ENCODE measurements at regions not wholly inside any gene's neighbourhood (a gene's known extent, or its start where the extent isn't known, plus 50 kb on each side); places are given as distances from the start of the nearest gene placed in this dataset.

GRCh38 chr4:24244663-24245490, 339.5 kb downstream of the DHX15 start:
- no peak for DNase-seq (ENCODE audit: low read depth)

DNA sequence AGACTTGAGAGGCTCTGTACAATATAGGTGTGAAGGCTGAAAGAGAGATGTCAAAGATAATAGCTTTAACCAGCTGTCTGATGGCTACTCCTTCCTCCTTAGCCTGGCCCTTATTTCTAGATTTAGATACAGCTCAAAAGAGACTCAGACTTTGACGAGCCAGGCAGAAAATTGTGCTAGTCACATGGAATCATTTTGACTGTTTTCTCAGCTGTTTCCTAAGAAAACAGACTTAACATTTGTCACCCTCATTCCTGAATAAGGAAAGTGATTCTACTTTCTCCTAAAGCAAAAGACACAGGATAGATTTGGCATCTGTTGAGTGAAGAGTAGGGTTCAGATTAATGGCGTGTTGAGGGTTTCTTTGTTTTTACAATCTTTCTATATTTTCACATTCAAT, 340.7 kb downstream of the DHX15 start:
- no peak for DNase-seq (ENCODE audit: low read depth)

DNA sequence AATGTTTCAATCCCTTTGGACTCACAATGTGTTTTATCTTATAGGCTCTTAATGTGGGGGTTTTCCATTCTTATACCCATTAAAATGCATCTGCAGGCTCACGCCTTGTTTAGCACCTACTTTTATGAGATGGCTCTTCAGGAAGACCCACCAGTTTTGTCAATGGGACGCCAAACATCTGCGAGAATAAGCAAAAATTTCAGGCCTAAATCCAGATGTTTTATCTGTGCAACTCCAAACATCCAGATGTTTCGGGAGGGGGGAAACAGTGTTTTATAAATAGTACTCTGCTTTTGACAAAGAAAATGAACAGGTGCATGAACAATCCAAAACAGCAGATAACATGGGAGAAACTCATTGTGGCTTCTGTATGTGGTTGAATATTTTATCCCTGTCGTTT, 342.8 kb downstream of the DHX15 start:
- DNase-seq (ENCODE audit: low read depth): no peak

DNA sequence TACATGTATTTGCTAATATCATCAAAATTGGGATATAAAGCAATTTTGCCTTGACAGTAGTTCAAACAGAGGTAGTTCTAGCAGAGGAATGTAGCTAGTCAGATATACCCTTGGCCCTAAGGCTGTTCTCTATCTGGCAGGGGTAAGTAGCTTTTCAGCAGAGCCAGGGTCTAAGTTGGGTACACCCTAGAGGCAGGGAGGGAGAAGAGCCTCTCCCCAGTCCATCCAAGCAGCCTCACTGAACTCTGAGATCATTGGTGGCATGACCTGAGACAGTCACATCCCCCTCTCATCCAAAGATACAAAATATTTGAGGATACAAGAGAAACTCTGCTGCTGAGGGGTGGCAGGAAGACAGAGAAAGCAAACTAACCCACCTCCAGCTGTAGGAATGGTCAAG, 343.7 kb downstream of the DHX15 start:
- DNase-seq (ENCODE audit: low read depth): no peak

DNA sequence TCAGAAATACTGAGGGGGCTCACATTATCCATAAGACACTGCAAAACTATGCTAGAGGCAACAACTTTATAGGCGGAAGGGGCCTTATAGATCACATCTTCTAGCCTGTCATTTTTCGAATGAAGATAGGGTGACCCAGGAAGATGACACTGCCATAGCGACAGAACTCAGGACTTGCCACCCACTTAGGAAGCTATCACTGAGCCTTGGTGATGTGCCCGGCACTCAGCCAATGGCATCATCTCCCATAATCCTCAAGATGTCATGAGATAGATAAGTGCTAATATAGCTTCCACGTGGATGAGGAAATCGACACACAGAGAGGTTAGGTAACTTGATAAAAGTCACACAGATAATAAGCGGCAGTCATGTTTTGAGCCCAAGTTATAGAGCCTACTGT, 346.6 kb downstream of the DHX15 start:
- no peak for DNase-seq (ENCODE audit: low read depth)

- DNase-seq (ENCODE audit: low read depth): no peak
These were observed 346.7 kb upstream of the PPARGC1A start for GRCh38 chr4:24236532-24236931.

DNA sequence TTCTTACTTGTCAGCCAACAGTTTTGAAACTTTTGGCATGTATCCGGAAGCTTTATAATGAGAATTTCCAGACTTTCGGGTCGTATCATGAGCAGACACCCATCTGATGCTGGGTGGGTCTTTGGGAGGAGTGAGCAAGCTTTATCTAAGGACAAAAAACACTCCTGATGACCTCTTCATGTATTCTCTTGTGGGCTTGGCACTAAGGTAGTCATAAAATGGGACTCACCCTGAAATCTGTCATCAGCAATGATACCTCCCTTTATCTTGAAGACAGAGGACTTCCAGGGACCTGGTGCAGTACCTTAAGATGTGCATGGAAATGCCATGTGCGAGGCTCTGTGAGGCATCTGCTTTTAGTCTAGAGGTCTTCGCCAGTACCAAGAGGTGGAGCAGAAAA, 346.3 kb upstream of the PPARGC1A start:
- DNase-seq (ENCODE audit: low read depth): no peak

GRCh38 chr4:24235618-24236017, 345.8 kb upstream of the PPARGC1A start:
- DNase-seq (ENCODE audit: low read depth): no peak

DNA sequence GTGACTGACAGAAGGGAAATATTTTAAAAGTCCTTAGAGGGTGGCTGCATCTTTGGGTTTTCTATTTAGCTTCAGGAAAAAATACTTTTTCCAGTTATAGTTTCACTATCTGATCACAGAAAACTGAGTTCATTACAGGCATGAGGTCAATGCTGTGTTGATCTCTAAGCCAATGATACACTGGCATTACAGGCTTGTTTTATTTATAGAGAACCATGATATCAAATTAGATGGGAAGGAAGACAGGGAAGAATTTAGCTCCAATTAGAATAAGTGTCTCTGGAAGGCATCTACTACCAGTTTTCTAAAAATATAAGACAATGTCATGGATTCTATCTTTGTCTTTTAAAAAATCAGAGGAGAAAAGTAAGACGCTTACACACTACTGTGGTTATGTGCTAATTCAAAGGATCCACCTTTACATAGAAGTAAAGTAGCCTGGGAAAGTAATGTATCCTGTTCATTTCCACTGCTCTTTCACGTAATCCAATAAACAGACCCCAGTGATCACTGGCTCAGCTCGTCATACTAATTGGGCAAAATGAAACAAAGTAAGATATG, 344.5 kb upstream of the PPARGC1A start:
- DNase-seq (ENCODE audit: low read depth): no peak

- no peak for DNase-seq (ENCODE audit: low read depth)
These were observed 341.1 kb upstream of the PPARGC1A start for GRCh38 chr4:24230955-24231354.

DNA sequence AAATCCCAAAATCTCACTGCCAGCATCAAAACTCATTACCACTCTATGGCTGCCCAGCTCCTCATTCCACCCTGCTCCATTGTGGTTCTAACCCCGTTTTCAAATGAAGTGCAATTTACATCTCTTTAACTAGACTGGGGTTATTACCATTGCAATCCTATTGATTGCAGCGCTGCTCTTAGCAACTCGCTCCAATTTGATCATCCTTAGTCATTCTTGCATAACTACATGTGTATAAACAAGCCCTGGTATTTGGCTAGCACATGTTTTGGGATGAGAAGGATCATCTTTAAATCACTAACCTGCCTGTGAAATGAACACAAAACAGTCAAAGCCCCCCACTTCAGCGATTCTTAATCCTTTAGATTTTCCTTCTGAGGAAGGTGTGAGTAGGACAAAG, 340.1 kb upstream of the PPARGC1A start:
- no peak for DNase-seq (ENCODE audit: low read depth)

GRCh38 chr4:24228692-24229091, 338.8 kb upstream of the PPARGC1A start:
- DNase-seq (ENCODE audit: low read depth): no peak

- no peak for DNase-seq (ENCODE audit: low read depth)
These were observed 336.8 kb upstream of the PPARGC1A start for GRCh38 chr4:24226667-24227066.

DNA sequence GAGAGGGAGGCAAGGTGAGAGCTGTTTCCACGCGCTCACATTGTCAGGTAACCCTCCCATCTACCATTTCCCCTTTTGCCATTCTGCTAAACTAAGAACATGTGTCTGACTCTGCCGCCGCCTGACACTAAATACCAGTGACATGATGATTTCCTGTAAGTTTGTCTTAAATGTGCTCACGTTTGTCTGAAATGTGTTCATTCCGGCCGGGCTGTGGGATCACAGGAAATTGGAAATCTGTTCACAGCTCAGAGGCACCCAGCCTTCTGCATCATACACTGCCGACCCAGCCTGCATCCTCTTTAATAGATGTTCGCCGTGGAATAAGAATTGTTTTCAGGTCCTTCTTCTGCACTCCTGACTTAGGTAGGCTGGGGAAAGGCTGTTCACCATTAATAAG, 336.2 kb upstream of the PPARGC1A start:
- no peak for DNase-seq (ENCODE audit: low read depth)

GRCh38 chr4:24224446-24224845, 334.6 kb upstream of the PPARGC1A start:
- no peak for DNase-seq (ENCODE audit: low read depth)

DNA sequence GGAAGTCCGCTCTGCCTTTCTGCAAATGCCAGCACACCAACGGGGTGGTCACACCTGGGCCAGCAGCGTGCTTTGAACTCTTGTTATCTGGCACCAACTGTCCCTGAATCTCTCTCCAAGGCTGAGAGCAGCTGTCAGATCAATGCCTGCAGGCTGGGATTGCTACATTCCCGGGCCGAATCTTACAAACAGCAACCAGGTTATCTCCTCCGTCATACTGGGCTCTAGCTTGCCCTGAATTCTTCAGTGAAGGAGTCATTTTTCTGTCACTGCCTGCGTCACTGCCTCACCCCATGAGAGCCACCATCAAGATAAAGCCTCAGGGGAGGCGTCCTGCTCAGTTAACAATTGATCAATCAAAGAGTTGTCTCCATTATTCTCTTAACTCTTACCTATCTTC, 329.4 kb upstream of the PPARGC1A start:
- no peak for DNase-seq (ENCODE audit: low read depth)

DNA sequence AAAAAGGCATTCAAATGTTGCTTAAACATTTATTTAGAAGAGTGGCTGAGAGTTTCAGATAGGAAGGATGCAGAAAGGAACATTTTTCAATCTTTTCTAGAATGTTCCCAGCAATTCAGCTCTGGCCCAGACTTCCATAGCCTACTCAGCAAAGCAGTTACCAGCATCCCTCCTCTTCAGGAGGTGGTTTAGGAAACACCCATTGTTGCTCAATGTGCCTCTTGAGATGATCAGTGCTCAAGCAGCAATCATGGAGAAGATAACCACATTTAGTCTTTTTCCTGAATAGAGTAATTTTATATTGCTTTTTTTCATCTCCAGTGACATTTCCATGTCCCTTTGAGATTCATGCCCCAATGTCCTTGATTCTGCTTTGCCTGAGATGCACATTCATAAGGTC, 328.7 kb upstream of the PPARGC1A start:
- no peak for DNase-seq (ENCODE audit: low read depth)

- DNase-seq (ENCODE audit: low read depth): no peak
These were observed 324.9 kb upstream of the PPARGC1A start for GRCh38 chr4:24214796-24215195.

DNA sequence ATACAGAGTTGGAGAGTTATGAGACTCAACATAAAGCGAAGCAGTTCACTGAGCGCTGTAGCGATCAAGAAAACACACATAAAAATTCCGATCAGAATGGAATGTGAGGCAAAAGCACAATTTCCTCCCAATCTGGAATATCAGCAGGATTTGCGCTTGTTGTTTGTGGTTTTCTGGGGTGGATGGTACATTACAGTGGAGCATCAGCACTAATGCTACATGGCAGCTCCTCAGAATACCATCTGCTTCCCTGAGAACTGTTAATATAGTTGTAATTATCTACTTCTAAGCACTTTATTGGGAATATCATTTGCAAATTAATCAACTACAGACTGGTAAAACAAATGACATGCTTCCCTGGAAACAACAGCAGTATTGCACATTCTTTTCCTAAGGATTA, 324.1 kb upstream of the PPARGC1A start:
- DNase-seq (ENCODE audit: low read depth): no peak

GRCh38 chr4:24212642-24213041, 322.8 kb upstream of the PPARGC1A start:
- no peak for DNase-seq (ENCODE audit: low read depth)

DNA sequence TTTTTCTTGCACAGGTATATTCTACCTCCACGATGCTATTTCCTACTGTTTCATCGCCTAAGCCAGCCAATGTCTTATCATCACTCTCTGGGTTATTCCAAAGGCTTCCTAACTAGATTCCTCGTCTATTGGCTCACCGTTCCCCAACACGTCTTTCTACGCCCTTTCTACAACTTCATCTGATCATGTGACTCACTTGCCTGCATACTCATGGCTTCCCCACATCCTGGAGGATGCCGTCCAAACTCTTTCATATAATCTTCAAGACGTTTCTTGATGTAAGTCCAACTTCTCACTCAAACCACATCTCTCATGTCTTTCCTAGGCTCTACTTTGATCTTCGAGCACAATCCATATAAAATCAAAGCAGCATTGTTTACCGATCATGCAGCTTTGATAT, 322.0 kb upstream of the PPARGC1A start:
- no peak for DNase-seq (ENCODE audit: low read depth)

DNA sequence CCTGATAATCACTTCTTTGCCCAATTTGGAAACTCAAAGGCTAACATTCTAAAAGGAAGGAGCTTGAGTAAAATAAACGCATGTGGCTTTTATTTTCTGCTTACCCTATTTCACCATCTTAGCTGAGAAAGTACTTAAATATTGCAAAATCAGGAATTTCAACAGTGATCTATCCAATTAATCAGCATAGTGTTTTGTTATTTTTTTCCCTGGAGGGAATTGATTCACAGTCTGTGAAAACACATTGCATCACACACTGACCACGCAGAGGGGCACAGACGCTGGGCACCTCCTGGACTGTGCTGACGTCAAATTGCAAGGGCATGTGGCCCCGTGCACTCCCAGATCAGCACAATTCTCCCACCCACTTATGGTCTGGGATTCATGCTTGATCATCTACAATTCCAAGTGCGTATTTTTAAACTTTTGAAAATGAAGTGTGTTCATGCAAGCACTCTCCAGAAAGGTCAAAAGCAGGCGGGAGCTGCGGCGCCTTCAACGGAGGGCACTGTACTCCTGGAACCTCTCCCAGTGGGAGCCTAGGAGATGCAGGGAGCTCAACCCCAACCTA, 320.6 kb upstream of the PPARGC1A start:
- no peak for DNase-seq (ENCODE audit: low read depth)

GRCh38 chr4:24209906-24210305, 320.1 kb upstream of the PPARGC1A start:
- DNase-seq (ENCODE audit: low read depth): no peak

GRCh38 chr4:24209131-24209530, 319.3 kb upstream of the PPARGC1A start:
- DNase-seq (ENCODE audit: low read depth): no peak
